NT2/D1 (cell line): ENCODE measurements at regions not wholly inside any gene's neighbourhood (a gene's known extent, or its start where the extent isn't known, plus 50 kb on each side); places are given as distances from the start of the nearest gene placed in this dataset.

Experiments used
- SUZ12 ChIP-seq: IDR thresholded peaks from 2 replicates; pipeline ENCODE4 v1.6.1; 2011; ENCODE audit not compliant: insufficient read length, insufficient read depth; ENCODE audit errors: extremely low read depth
- YY1 ChIP-seq: IDR thresholded peaks from 2 replicates; pipeline ENCODE4 v1.6.1; 2011; ENCODE audit not compliant: insufficient read length, insufficient read depth
- ZNF274 ChIP-seq: IDR thresholded peaks from 2 replicates; pipeline ENCODE4 v1.6.1; 2011; ENCODE audit warnings: mild to moderate bottlenecking, low read depth, low read length

DNA sequence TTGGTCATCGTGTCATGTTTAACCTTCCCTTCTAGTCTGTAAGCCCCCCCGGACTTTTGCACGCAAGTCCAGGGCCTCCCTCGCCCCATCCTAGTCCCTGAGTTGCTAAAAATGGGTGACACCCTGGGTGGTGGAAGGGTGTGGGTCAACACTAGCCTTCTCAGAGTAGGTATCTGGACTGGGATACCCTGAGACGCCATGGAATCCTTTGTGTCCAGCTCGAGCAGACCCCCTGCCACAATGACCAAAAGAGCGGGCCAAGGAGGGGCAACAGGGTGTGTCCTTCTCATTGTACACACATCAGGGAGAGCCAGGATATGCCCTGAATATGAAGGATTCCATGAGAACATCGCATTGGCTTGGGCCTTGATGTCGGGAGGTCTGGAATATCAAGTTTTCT lies 67.5 kb upstream of the ATP12A start:
- no peak for TF ChIP-seq ZNF274
- no peak for TF ChIP-seq YY1
- TF ChIP-seq SUZ12 = no peak
